ENCODE measurements at regions not wholly inside any gene's neighbourhood (a gene's known extent, or its start where the extent isn't known, plus 50 kb on each side); places are given as distances from the start of the nearest gene placed in this dataset.
"Not testable (repeated sequence)": the region's sequence is repeated elsewhere in the genome, so short reads cannot be mapped to it uniquely, and the experiment has no call there.

- no peak for DNase-seq
Observed at GRCh38 chr16:31754998-31755615, 118.5 kb upstream of the ZNF267 start.

- DNase-seq: no peak
Observed at GRCh38 chr16:31764103-31764502, 109.5 kb upstream of the ZNF267 start.

GRCh38 chr16:31767267-31767666 is 106.3 kb upstream of the ZNF267 start:
- no peak for DNase-seq

- no peak for DNase-seq
Observed at GRCh38 chr16:31780342-31780741, 93.3 kb upstream of the ZNF267 start.

GRCh38 chr16:31785126-31785525 is 88.5 kb upstream of the ZNF267 start:
- no peak for DNase-seq

GRCh38 chr16:31807086-31807485 is 66.5 kb upstream of the ZNF267 start:
- DNase-seq: no peak

GRCh38 chr16:31810863-31811262 is 62.7 kb upstream of the ZNF267 start:
- DNase-seq: no peak

GRCh38 chr16:31816141-31816540 is 57.5 kb upstream of the ZNF267 start:
- not testable (repeated sequence) for DNase-seq

GRCh38 chr16:31819386-31819785 is 54.2 kb upstream of the ZNF267 start:
- DNase-seq: no peak

GRCh38 chr16:31819948-31820347 is 53.7 kb upstream of the ZNF267 start:
- no peak for DNase-seq

All from T-helper 1 cell (primary cell).